Small intestine (tissue), 7 donors: ENCODE measurements at regions not wholly inside any gene's neighbourhood (a gene's known extent, or its start where the extent isn't known, plus 50 kb on each side); places are given as distances from the start of the nearest gene placed in this dataset.
"Not testable (repeated sequence)": the region's sequence is repeated elsewhere in the genome, so short reads cannot be mapped to it uniquely, and the experiment has no call there.

Source experiments
- DNase-seq, 2 donors: peaks; one replicate each; pipeline versions ENCODE4 v3.0.0 to v3.0.0-alpha.2; 2013
- FAIRE-seq: peaks from 2 replicates; lab custom pipeline; 2012; peaks lifted over from hg19 to GRCh38; lab: Jason Lieb, UNC
- H3K27ac ChIP-seq, 3 donors: one replicate each; pipeline ENCODE4 v1.5.1; 2013; ENCODE audit warnings: low read length in 2 of 3, mild to moderate bottlenecking in 2 of 3, control low read depth in 1 of 3, inconsistent platforms in 1 of 3, low read depth in 1 of 3, moderate library complexity in 1 of 3
- H3K27me3 ChIP-seq, 3 donors: one replicate each; pipeline ENCODE4 v1.6.1; 2013; ENCODE audit warnings: low read length in 3 of 3, inconsistent platforms in 1 of 3; ENCODE audit not compliant: control insufficient read depth in 3 of 3, insufficient read depth in 3 of 3
- H3K36me3 ChIP-seq, 3 donors: one replicate each; pipeline ENCODE4 v1.6.1; 2013; ENCODE audit warnings: low read length in 3 of 3, inconsistent platforms in 1 of 3, low read depth in 1 of 3, mild to moderate bottlenecking in 1 of 3, moderate library complexity in 1 of 3; ENCODE audit not compliant: control insufficient read depth in 3 of 3, insufficient read depth in 2 of 3
- H3K4me1 ChIP-seq, 3 donors: one replicate each; pipeline ENCODE4 v1.6.1; 2013; ENCODE audit warnings: low read length in 2 of 3, inconsistent platforms in 1 of 3, low read depth in 1 of 3, mild to moderate bottlenecking in 1 of 3, moderate library complexity in 1 of 3; ENCODE audit not compliant: control insufficient read depth in 3 of 3, insufficient read depth in 2 of 3
- H3K4me3 ChIP-seq, 3 donors: one replicate each; pipeline ENCODE4 v1.5.1; 2013; ENCODE audit warnings: low read length in 3 of 3, control low read depth in 1 of 3, inconsistent platforms in 1 of 3, low read depth in 1 of 3, mild to moderate bottlenecking in 1 of 3, moderate library complexity in 1 of 3
- H3K9me3 ChIP-seq, 2 donors: one replicate each; pipeline ENCODE4 v1.6.1; 2013; ENCODE audit warnings: low read depth in 1 of 2, low read length in 1 of 2; ENCODE audit not compliant: control insufficient read depth in 2 of 2, insufficient read depth in 1 of 2
- WGBS, 3 donors: extraction: QIAGEN DNeasy Blood & Tissue Kit; methylation state at CpG; one replicate each; pipeline ENCODE4 v1.1.7; 2013; 5-methylcytosine and 5-hydroxymethylcytosine counted together
- donor health status: healthy with polysubstance abuse.
- donor health status: control.
- donor health status: control.
- donor health status: Bipolar disorder and iron deficiency.
- donor health status: healthy.

DNA sequence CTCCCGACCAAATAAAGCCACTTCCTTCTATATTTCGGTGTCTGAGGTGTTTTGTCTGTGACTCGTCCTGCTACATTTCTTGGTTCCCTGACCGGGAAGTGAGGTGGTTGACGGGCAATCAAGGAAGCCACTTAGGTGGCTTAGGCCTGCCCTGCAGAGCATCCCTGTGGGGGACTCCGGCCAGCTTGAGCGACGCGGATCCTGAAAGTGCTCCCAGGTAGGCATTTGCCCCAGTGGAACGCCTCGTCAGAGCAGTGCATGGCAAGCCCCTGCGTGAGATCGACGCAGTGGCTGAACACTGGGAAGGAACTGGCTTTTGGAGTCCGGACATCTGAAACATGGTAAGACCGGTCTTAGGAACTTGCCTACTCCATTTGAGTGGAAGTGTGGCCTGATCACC, 157.2 kb upstream of the COX7C start:
- no peak for DNase-seq
- H3K27me3 ChIP-seq: no peaks in the 10 kb centered on the region
- H3K27ac ChIP-seq: peak overlapping the region in 1 of 3 donors; percentile 30
- no peak overlapping the region for H3K4me3 ChIP-seq
- H3K9me3 ChIP-seq: peaks cover 0 to 37% of the 10 kb centered on the region in 2 donors
- FAIRE-seq: no peak
- no peaks in the 10 kb centered on the region for H3K36me3 ChIP-seq
- WGBS, 3 donors: 88 to 93% (median 92%) methylated on average over 16 of the region's 16 CpGs
- H3K4me1 ChIP-seq: peaks cover 0 to 11% (median 4%) of the 10 kb centered on the region in 3 donors

DNA sequence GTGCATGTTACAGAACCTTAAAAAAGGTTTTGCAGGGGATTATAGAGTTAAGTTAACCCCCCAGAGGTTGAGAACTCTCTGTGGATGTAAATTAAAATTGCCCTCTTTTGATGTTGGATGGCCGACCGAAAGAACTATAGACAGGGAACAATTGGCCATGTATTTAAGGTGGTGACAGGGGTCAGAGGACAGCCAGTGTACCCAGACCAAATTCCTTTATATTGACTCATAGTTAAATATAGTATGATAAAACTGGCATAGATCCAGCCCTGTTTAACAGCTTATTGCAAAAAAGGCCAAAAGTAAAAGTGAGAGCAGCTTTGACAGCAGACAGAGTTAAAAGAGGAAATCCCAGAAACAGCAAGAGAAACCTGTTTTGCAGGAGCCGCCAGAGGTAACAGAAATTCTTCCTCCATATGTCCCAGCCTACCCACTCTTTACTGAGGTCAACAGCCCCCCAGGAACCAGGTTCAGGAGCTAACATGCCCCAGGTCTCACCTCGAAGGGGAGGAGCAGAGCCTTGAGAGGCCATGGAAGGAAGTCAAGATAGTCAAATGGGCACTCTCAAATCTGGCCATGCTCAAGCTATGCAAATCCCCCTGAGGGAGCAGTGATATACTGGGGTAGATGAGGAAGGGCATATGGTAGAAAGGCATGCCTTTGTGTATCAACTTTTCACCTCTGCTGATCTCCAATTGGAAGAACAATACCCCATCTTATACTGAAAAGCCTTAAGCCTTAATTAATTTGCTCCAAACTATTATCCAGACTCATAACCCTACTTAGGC, 156.4 kb upstream of the COX7C start:
- Histone ChIP-seq H3K4me1 (peaks cover 0 to 11% (median 4%) of the 10 kb centered on the region in 3 donors), H3K27me3 (no peaks in the 10 kb centered on the region), H3K4me3 (no peak overlapping the region), H3K9me3 (peaks cover 0 to 40% of the 10 kb centered on the region in 2 donors), H3K27ac (peak overlapping the region in 1 of 3 donors; percentile 17), H3K36me3 (no peaks in the 10 kb centered on the region)
- FAIRE-seq: no peak
- DNase-seq: peak; percentile 63 to 79
- 11 to 45% (median 19%) methylated on average over 4 of the region's 4 CpGs for WGBS, 3 donors

DNA sequence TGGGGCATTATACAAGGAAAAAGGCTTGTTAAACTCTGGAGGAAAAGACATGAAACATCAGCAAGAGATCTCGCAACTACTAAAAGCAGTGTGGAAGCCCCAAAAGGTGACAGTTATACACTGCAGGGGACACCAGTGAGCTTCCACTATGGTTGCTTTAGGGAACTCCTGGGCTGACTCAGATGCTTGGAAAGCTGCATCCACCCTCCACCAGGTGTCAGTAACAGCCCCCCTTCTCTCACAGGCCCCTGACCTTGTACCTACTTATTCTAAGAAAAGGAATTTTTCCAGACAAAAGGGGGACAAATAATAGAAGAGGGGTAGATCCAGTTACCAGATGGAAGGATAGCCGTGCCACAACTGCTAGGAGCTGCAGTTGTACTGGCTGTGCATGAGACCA, 154.4 kb upstream of the COX7C start:
- peak in 1 of 2 donors; percentile 20 for DNase-seq
- whole genome bisulfite sequencing, 3 donors: 69 to 93% (median 75%) methylated on average over 2 of the region's 2 CpGs
- H3K27ac ChIP-seq: no peak overlapping the region
- H3K4me3 ChIP-seq: no peak overlapping the region
- no peaks in the 10 kb centered on the region for H3K36me3 ChIP-seq
- peaks cover 0 to 49% of the 10 kb centered on the region in 2 donors for H3K9me3 ChIP-seq
- no peaks in the 10 kb centered on the region for H3K27me3 ChIP-seq
- H3K4me1 ChIP-seq: peaks cover 0 to 11% (median 4%) of the 10 kb centered on the region in 3 donors
- no peak for FAIRE-seq

DNA sequence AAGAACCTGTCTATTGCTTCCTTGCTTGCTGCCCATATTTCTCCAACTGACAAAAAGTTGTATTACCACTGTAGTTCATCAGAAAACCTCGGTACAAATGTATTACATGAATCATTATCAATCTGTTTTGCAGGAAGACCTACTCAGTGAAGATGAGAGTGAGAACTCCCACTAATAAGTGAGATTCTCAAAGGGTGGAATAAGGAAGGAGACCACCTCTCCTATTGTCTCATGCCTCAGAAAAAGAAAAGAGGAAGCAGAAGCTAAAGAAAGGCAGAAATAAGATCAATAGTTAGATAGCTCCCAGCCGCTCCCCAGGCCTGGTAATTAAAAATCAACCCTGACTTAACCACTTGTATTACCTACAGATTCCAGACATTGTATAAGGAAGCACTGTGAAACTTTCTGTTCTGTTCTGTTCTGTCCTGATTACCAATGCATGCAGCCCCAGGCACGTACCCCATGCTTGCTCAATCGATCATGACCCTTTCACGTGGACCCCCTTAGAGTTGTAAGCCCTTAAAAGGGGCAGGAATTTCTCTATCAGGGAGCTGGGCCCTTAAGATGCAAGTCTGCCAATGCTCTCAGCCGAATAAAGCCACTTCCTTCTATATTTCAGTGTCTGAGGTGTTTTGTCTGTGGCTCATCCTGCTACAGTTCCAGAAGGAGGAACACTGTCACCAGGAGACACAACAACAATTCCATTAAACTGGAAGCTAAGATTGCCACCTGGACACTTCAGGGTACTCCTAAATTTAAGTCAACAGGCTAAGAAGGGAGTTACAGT, 152.5 kb upstream of the COX7C start:
- FAIRE-seq: no peak
- H3K4me3 ChIP-seq: no peak overlapping the region
- H3K36me3 ChIP-seq: no peaks in the 10 kb centered on the region
- WGBS, 3 donors: 71 to 85% (median 76%) methylated on average over 6 of the region's 6 CpGs
- H3K9me3 ChIP-seq: peaks cover 0 to 42% of the 10 kb centered on the region in 2 donors
- no peak overlapping the region for H3K27ac ChIP-seq
- no peak for DNase-seq
- peaks cover 0 to 11% (median 4%) of the 10 kb centered on the region in 3 donors for H3K4me1 ChIP-seq
- no peaks in the 10 kb centered on the region for H3K27me3 ChIP-seq

DNA sequence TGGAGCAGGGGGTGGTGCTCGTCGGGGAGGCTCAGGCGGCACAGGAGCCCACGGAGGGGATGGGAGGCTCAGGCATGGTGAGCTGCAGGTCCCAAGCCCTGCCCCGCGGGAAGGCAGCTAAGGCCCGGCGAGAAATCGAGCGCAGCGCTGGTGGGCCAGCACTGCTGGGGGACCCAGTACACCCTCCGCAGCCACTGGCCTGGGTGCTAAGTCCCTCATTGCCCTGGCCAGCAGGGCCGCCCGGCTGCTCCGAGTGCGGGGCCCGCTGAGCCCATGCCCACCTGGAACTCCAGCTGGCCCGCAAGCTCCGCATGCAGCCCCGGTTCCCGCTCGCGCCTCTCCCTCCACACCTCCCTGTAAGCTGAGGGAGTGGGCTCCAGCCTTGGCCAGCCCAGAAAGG, 151.0 kb upstream of the COX7C start:
- H3K27me3 ChIP-seq, H3K36me3 ChIP-seq, FAIRE-seq, H3K27ac ChIP-seq, H3K4me3 ChIP-seq, DNase-seq: not testable (repeated sequence)
- Histone ChIP-seq H3K9me3 (peaks cover 0 to 37% of the 10 kb centered on the region in 2 donors), H3K4me1 (peaks cover 0 to 11% (median 0%) of the 10 kb centered on the region in 3 donors)
- 89 to 97% (median 94%) methylated on average over 14 to 23 of the region's 23 CpGs for WGBS, 3 donors

DNA sequence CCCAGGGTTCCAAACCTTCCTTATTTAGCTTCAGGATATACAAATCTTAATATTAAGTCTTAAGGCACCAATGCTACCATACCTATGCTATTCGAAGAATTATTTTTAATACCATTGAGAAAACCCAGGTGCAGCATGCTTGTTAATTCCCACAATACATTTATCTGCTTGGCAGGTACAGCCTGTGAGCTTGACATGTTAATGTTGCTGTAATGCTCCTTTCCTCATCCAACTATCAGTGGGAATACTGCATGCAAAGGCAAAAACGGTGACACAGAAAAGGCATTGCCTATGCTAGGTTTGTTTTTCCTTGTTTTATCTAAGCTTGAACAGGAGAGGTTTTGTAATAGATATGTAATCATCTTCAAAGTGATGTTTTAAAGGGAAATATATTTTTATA, 135.7 kb upstream of the COX7C start:
- no peak overlapping the region for H3K27ac ChIP-seq
- FAIRE-seq (no peak), DNase-seq (no peak)
- H3K9me3 ChIP-seq: no peaks in the 10 kb centered on the region
- H3K36me3 ChIP-seq: no peaks in the 10 kb centered on the region
- H3K4me1 ChIP-seq: no peaks in the 10 kb centered on the region
- no peaks in the 10 kb centered on the region for H3K27me3 ChIP-seq
- H3K4me3 ChIP-seq: no peak overlapping the region
- 50 to 71% (median 65%) methylated on average over 2 of the region's 2 CpGs for WGBS, 3 donors

DNA sequence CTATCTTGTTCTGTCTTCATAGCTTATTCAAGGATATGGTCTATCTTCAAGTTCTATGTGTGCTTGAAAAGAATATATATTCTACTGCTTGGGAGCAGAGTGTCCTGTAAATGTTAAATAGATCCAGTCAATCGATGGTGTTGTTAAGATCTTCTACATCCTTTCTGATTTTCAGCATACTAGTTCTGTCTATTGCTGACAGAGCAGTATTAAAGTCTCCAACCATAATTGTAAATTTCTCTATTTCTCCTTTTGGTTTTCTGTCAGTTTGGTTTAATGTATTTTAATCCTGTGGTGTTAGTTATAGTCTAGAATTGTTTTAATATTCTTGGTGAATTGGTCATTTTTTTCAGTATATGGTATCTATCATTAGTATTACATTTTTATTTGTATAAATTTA, 124.0 kb upstream of the COX7C start:
- Histone ChIP-seq H3K4me1 (no peaks in the 10 kb centered on the region), H3K4me3 (no peak overlapping the region), H3K9me3 (no peaks in the 10 kb centered on the region), H3K27ac (no peak overlapping the region), H3K36me3 (no peaks in the 10 kb centered on the region), H3K27me3 (no peaks in the 10 kb centered on the region)
- 80 to 88% (median 83%) methylated on average over 1 of the region's 1 CpG for WGBS, 3 donors
- FAIRE-seq (peak; percentile 51), DNase-seq (no peak)

DNA sequence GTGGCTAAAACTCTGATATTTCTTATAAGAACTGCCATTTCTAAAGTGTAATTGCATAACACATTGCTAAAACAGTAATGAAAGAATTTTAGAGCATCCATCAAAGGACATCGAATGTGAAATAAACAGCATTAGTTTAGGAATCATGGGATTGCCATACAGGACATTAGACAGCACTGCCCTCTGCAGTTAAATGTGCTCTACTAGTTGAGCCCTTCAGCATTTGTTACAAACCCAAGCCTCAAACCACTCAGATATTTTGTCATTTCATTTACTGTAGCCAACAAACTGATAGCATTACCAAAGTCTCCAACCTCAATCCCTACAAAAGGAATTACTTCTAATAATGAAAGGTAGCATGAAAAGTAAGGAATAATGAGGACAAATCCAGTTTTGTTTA, 116.8 kb upstream of the COX7C start:
- H3K9me3 ChIP-seq: no peaks in the 10 kb centered on the region
- DNase-seq: peak; percentile 32 to 47
- no peaks in the 10 kb centered on the region for H3K27me3 ChIP-seq
- H3K36me3 ChIP-seq: no peaks in the 10 kb centered on the region
- H3K4me1 ChIP-seq: no peaks in the 10 kb centered on the region
- no peak for FAIRE-seq
- WGBS, 3 donors: 16 to 43% (median 27%) methylated on average over 1 of the region's 1 CpG
- H3K27ac ChIP-seq: no peak overlapping the region
- no peak overlapping the region for H3K4me3 ChIP-seq
